MCF 10A (cell line): ENCODE measurements at regions not wholly inside any gene's neighbourhood (a gene's known extent, or its start where the extent isn't known, plus 50 kb on each side); places are given as distances from the start of the nearest gene placed in this dataset.

Source experiments
- BruUV-seq: library from RNA; stranded (reverse); fragments of 400-500 nt; replicated peaks from 2 replicates; lab custom pipeline; 2021; lab: Mats Ljungman, UMichigan
- CTCF ChIA-PET: fragments of 300-600 bp; sonication (Branson Sonifier 250); formaldehyde crosslinking; extraction: SDS; loops from one replicate; lab custom pipeline; 2021; ENCODE audit warnings: antibody characterized with exemption, inconsistent platforms; lab: Yijun Ruan, JAX
- POLR2A ChIA-PET: fragments of 300-600, 350-650 bp; sonication (Branson Sonifier 250); formaldehyde crosslinking; extraction: SDS; loops from one replicate; lab custom pipeline; 2020; ENCODE audit warnings: antibody characterized with exemption, inconsistent platforms; lab: Yijun Ruan, JAX
- DNase-seq: peaks from one replicate; pipeline ENCODE4 v3.0.0-alpha.2; 2018; ENCODE audit not compliant: unreplicated experiment
- H3K27ac Mint-ChIP-seq: one replicate; pipeline ENCODE4 v1.8.0; 2022; ENCODE audit warnings: mild to moderate bottlenecking, low read depth, mixed read lengths; ENCODE audit not compliant: unreplicated experiment
- H3K27me3 Mint-ChIP-seq: one replicate; pipeline ENCODE4 v1.8.0; 2022; ENCODE audit warnings: mixed read lengths; ENCODE audit not compliant: insufficient read depth, unreplicated experiment
- H3K36me3 Mint-ChIP-seq: one replicate; pipeline ENCODE4 v1.8.0; 2022; ENCODE audit warnings: mild to moderate bottlenecking, moderate library complexity, mixed read lengths; ENCODE audit not compliant: insufficient read depth, unreplicated experiment
- H3K4me1 Mint-ChIP-seq: one replicate; pipeline ENCODE4 v1.8.0; 2022; ENCODE audit warnings: mixed read lengths; ENCODE audit not compliant: insufficient read depth, unreplicated experiment
- H3K4me3 Mint-ChIP-seq: one replicate; pipeline ENCODE4 v1.8.0; 2022; ENCODE audit warnings: mild to moderate bottlenecking, moderate library complexity, mixed read lengths; ENCODE audit not compliant: unreplicated experiment
- H3K9me3 Mint-ChIP-seq: one replicate; pipeline ENCODE4 v1.8.0; 2022; ENCODE audit warnings: mixed read lengths; ENCODE audit not compliant: unreplicated experiment
- CTCF ChIP-seq: fragments of 200-600 bp; IDR thresholded peaks from one replicate; pipeline ENCODE4 v1.8.0; 2022; ENCODE audit warnings: antibody characterized with exemption, mild to moderate bottlenecking; ENCODE audit not compliant: unreplicated experiment
- intact Hi-C: fragments of 100-400 bp; cut with micrococcal nuclease; formaldehyde crosslinking; loops from 2 replicates; pipeline ENCODE4 v1.14.1; 2022

DNA sequence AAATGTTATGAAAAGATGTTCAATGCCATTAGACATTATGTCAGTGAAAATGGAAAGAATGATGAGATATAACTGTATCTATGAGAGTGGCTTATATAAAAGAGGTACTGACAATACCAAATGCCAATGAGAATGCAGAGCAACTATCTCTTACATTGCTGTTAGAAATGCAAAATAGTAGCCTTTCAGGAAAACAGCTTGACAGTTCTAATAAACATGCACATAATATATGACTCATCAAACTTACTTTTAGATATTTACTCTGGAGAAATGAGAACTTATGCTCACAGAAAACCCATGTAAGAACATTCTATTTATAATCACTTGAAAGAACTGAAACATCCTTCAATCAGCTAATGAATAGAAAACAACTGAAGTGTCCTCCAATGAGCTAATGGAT, 996.7 kb upstream of the ADGRL4 start:
- Mint-ChIP-seq H3K9me3 (no peaks in the 10 kb centered on the region), H3K4me3 (no peak overlapping the region), H3K27me3 (no peaks in the 10 kb centered on the region), H3K4me1 (no peaks in the 10 kb centered on the region), H3K36me3 (no peaks in the 10 kb centered on the region), H3K27ac (no peak overlapping the region)
- no peak for DNase-seq
- no peak for TF ChIP-seq CTCF
- POLR2A ChIA-PET = interaction anchor here (0.6 kb wide), 1 partner anchor 84 kb away, joined by 3 read pairs; no protein-coding TSS in a partner anchor
- no TSS peak for BruUV-seq
- CTCF ChIA-PET = no interaction called here
- intact Hi-C loops = no loop called here

DNA sequence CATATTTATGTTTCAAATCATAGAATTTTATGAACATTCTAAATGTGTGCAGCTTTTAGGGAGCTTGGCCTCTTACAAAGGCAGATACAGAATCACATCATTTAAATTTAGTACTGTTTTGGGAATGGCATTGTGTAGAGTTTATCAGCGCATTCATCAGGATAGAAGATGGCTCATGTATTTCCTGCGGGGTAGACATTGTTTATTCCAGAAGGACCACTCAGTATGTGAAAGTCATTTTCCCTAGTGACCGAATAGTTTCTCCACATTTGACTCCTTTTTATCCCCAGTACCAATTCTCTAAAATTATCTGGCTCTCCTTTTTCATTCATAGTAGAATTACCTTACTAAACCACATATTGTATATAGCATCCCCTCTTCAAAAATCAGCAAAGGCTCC, 981.9 kb upstream of the ADGRL4 start:
- ChIA-PET CTCF (no interaction called here), POLR2A (no interaction called here)
- H3K27ac Mint-ChIP-seq = no peak overlapping the region
- DNase-seq = no peak
- no peaks in the 10 kb centered on the region for H3K27me3 Mint-ChIP-seq
- H3K36me3 Mint-ChIP-seq = no peaks in the 10 kb centered on the region
- no peak overlapping the region for H3K4me3 Mint-ChIP-seq
- no peaks in the 10 kb centered on the region for H3K4me1 Mint-ChIP-seq
- TF ChIP-seq CTCF = no peak
- intact Hi-C loops = no loop called here
- no TSS peak for BruUV-seq
- peaks cover 6% of the 10 kb centered on the region for H3K9me3 Mint-ChIP-seq

- intact Hi-C loops = no loop called here
- no peaks in the 10 kb centered on the region for H3K9me3 Mint-ChIP-seq
- BruUV-seq = no TSS peak
Measured at GRCh38 chr1:79982211-79982610, 975.7 kb upstream of the ADGRL4 start.

DNA sequence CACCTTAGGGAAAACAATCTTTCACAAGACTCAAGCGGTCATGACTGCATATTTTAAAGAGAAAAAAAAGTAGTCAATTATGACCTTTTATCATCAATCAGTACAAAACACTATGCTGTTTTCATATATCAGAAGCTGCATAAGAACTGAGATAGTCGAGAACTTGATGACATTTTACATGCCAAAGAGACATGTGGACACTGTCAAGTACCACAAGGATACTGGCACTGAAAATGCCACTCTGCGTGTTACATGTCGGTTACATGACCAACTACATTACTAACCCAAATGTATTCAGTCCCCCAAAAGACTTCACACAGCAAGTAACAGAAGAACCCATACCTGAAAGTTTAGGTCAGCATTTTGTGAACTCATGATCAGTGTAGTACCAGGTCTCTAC, 975.0 kb upstream of the ADGRL4 start:
- H3K27me3 Mint-ChIP-seq = no peaks in the 10 kb centered on the region
- ChIA-PET CTCF (no interaction called here), POLR2A (no interaction called here)
- H3K36me3 Mint-ChIP-seq = no peaks in the 10 kb centered on the region
- H3K27ac Mint-ChIP-seq = peak overlapping the region; percentile 61
- no peak for DNase-seq
- no TSS peak for BruUV-seq
- intact Hi-C loops = no loop called here
- no peak overlapping the region for H3K4me3 Mint-ChIP-seq
- TF ChIP-seq CTCF = no peak
- no peaks in the 10 kb centered on the region for H3K9me3 Mint-ChIP-seq
- H3K4me1 Mint-ChIP-seq = peaks cover 9% of the 10 kb centered on the region

More at GRCh38 chr1:79982211-79982610, 975.7 kb upstream of the ADGRL4 start:
- Mint-ChIP-seq H3K27ac (peak overlapping the region; percentile 61), H3K4me1 (peaks cover 9% of the 10 kb centered on the region), H3K36me3 (no peaks in the 10 kb centered on the region), H3K27me3 (no peaks in the 10 kb centered on the region), H3K4me3 (peak overlapping the region; percentile 31)
- POLR2A ChIA-PET = interaction anchor here (0.7 kb wide), 1 partner anchor 485 kb away, joined by 3 read pairs; no protein-coding TSS in a partner anchor
- TF ChIP-seq CTCF = no peak
- DNase-seq = peak; percentile 71
- CTCF ChIA-PET = no interaction called here
